GM12865 (cell line): ENCODE measurements at regions not wholly inside any gene's neighbourhood (a gene's known extent, or its start where the extent isn't known, plus 50 kb on each side); places are given as distances from the start of the nearest gene placed in this dataset.

ENCODE experiments used
- DNase-seq: peaks from one replicate; pipeline ENCODE4 v3.0.0; 2010; ENCODE audit warnings: low read depth
- H3K4me3 ChIP-seq: 2 replicates; pipeline ENCODE4 v1.5.1; 2011; ENCODE audit warnings: mild to moderate bottlenecking, low read depth, low read length, control low read depth
- CTCF ChIP-seq: IDR thresholded peaks from 2 replicates; pipeline ENCODE4 v1.5.1; 2011; ENCODE audit warnings: low read length, control low read depth, low read depth, inconsistent platforms; ENCODE audit not compliant: insufficient read depth; ENCODE audit errors: missing control alignments

GRCh38 chr5:114311281-114311680 is 50.6 kb upstream of the KCNN2 start:
- no peak overlapping the region for H3K4me3 ChIP-seq
- no peak for DNase-seq
- TF ChIP-seq CTCF = no peak

- no peak for TF ChIP-seq CTCF
- no peak for DNase-seq
- H3K4me3 ChIP-seq = no peak overlapping the region
Measured at GRCh38 chr5:114311968-114312367, 49.9 kb upstream of the KCNN2 start.
